ENCODE measurements at regions not wholly inside any gene's neighbourhood (a gene's known extent, or its start where the extent isn't known, plus 50 kb on each side); places are given as distances from the start of the nearest gene placed in this dataset.

GRCh38 chr16:55265926-55266325 is 58.1 kb upstream of the IRX6 start:
- TF ChIP-seq POLR2AphosphoS5 (IDR thresholded peaks at IDR 0.05; ENCODE audit: low read depth, low read length) (no peak), CTCF (IDR thresholded peaks at IDR 0.05) (no peak), CHD2 (IDR thresholded peaks at IDR 0.05; ENCODE audit: low read length, partially characterized antibody) (no peak), RXRA (IDR thresholded peaks at IDR 0.05; ENCODE audit: borderline replicate concordance, low read depth) (no peak), RAD21 (IDR thresholded peaks at IDR 0.05; ENCODE audit: low read length) (no peak), USF2 (IDR thresholded peaks at IDR 0.05; ENCODE audit: borderline replicate concordance, low read depth, low read length) (no peak), EP300 (IDR thresholded peaks at IDR 0.05; ENCODE audit: borderline replicate concordance in 1 of 2, low read depth in 1 of 2, low read length in 1 of 2) (no peak), PBX3 (IDR thresholded peaks at IDR 0.05) (no peak), TAF1 (IDR thresholded peaks at IDR 0.05; ENCODE audit: borderline replicate concordance, low read depth, low read length) (no peak)

Measured in SK-N-SH (cell line).